AG09309 (cell line): ENCODE measurements at regions not wholly inside any gene's neighbourhood (a gene's known extent, or its start where the extent isn't known, plus 50 kb on each side); places are given as distances from the start of the nearest gene placed in this dataset.

Source experiments
- DNase-seq: peaks from one replicate; pipeline ENCODE4 v3.0.0-alpha.2; 2010; ENCODE audit warnings: low read depth
- H3K4me3 ChIP-seq: 2 replicates; pipeline ENCODE4 v1.5.1; 2011; ENCODE audit warnings: mild to moderate bottlenecking, low read depth, low read length, moderate library complexity; ENCODE audit not compliant: control insufficient read depth
- TF ChIP-seq, protein P1 (sequence below): IDR thresholded peaks from 2 replicates; pipeline ENCODE4 v1.5.1; 2011; ENCODE audit warnings: mild to moderate bottlenecking, low read depth, low read length, inconsistent platforms; ENCODE audit not compliant: insufficient read depth, control insufficient read depth; ENCODE audit errors: missing control alignments

GRCh38 chr9:107636571-107637381 lies 147.2 kb upstream of the KLF4 start:
- peak overlapping the region; percentile 25; the same call in 1 of the 2 replicates for H3K4me3 ChIP-seq
- TF ChIP-seq, protein P1, sequence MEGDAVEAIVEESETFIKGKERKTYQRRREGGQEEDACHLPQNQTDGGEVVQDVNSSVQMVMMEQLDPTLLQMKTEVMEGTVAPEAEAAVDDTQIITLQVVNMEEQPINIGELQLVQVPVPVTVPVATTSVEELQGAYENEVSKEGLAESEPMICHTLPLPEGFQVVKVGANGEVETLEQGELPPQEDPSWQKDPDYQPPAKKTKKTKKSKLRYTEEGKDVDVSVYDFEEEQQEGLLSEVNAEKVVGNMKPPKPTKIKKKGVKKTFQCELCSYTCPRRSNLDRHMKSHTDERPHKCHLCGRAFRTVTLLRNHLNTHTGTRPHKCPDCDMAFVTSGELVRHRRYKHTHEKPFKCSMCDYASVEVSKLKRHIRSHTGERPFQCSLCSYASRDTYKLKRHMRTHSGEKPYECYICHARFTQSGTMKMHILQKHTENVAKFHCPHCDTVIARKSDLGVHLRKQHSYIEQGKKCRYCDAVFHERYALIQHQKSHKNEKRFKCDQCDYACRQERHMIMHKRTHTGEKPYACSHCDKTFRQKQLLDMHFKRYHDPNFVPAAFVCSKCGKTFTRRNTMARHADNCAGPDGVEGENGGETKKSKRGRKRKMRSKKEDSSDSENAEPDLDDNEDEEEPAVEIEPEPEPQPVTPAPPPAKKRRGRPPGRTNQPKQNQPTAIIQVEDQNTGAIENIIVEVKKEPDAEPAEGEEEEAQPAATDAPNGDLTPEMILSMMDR = no peak
- DNase-seq = no peak

DNA sequence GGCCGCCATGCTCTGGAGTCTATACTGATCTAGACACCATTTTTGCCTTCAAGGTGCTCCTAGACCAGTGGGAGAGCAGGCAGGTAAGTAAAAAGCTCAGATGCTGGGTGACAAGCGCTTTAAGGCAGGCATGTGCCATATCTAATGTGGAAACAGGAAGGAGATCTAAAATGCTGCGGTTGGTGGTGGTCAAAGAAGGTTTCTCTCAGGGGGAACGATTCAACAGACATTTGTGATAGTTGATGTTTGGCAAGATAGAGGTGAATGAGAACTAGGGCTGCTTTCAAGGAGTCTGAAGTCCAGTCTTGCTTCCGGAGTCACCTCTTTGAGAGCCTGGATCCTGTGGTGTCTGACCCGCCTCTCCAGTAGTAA lies 146.2 kb upstream of the KLF4 start:
- H3K4me3 ChIP-seq = no peak overlapping the region
- TF ChIP-seq, protein P1 = no peak
- DNase-seq = no peak

DNA sequence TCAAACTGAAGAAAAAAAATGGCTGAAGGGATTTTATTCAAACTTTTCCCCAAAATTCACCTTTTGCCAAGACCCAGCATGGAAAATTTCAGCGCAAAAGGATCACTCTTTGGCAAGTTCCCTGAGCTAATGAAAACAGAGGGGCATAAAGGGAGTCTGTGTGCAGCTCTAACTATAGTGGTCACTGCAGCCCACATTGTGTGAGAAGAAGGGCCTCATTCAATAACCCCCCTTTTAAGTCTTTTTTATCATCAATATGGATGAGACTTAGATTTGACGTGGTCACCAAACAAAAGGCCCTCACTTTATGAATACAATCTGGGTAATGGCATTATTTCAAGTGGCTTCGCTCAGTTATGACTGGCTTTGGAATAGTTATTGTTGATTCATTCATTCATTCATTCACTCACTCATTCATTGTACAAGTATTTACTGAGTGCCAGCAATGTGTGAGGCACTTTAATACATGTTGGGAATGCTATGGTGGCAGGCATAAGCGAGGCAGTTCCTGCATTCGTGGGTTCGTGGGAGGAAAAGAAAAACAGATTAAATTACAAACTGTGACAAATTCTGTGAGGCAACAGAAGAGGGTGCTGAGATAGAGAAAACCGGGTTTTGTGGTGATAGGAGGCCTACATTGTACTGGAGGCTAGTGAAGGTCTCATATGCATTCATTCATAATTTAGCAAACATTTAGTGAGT lies 145.7 kb upstream of the KLF4 start:
- DNase-seq = no peak
- TF ChIP-seq, protein P1 = no peak
- H3K4me3 ChIP-seq = no peak overlapping the region

DNA sequence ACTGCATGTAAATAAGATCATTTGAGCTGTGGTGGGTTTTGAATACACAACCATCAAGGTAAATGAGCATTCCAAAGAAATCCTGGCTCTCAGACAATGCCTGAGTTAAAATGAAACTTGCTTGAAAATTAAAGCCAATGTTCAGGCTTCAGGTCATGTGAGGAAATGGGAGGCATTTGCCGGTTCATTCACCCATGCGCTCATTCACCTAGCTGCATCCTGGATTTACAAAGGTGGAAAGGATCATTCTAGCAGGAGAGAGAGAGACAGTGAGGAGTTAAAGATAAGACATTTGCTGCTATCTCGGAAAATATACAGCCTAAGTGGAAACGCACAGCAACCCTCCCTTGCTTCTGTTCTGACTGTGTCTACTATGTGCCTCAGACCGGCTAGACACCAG lies 143.8 kb upstream of the KLF4 start:
- TF ChIP-seq, protein P1 = no peak

DNA sequence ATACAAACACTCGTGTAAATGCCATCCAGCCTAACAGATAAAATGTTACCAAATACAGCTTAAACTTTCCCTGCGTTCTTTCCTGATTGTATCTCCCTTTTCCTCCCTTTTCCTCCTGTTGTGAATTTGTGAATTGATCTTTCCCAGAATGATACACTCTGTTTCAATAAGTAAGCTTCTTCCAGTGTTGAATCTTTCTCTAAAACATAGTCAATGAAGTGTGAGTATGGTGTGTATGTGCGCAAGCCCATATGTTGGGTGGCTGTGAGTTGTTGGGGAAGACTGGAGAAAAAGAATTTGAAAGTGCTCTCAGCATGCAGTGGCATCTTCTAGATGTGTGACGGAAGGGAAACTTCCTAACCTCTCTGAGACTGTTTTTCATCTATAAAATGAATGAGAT lies 143.1 kb upstream of the KLF4 start:
- DNase-seq = no peak
- TF ChIP-seq, protein P1 = no peak
- H3K4me3 ChIP-seq = no peak overlapping the region

More for the DNA sequence above, 143.8 kb upstream of the KLF4 start:
- no peak overlapping the region for H3K4me3 ChIP-seq
- DNase-seq = no peak

GRCh38 chr9:107632216-107632615 lies 142.6 kb upstream of the KLF4 start:
- TF ChIP-seq, protein P1 = no peak
- no peak overlapping the region for H3K4me3 ChIP-seq
- no peak for DNase-seq
